BJ (cell line): ENCODE measurements at regions not wholly inside any gene's neighbourhood (a gene's known extent, or its start where the extent isn't known, plus 50 kb on each side); places are given as distances from the start of the nearest gene placed in this dataset.

ENCODE experiments used
- CTCF ChIA-PET: fragments of 350-600 bp; formaldehyde crosslinking; extraction: SDS; loops from one replicate; lab custom pipeline; 2021; ENCODE audit warnings: antibody characterized with exemption, inconsistent platforms; lab: Yijun Ruan, JAX
- POLR2A ChIA-PET: fragments of 300-600 bp; sonication (Branson Sonifier 250); formaldehyde crosslinking; extraction: SDS; loops from one replicate; lab custom pipeline; 2021; ENCODE audit warnings: antibody characterized with exemption; lab: Charles Lee
- DNase-seq: peaks from one replicate; pipeline ENCODE4 v3.0.0-alpha.2; 2011; ENCODE audit warnings: low read depth
- H3K27me3 ChIP-seq: 2 replicates; pipeline ENCODE4 v1.6.0; 2011; ENCODE audit warnings: low read length; ENCODE audit not compliant: control insufficient read depth, insufficient read depth
- H3K36me3 ChIP-seq: 2 replicates; pipeline ENCODE4 v1.5.1; 2011; ENCODE audit warnings: low read length; ENCODE audit not compliant: control insufficient read depth, insufficient read depth
- H3K4me3 ChIP-seq: 2 replicates; pipeline ENCODE4 v1.5.1; 2011; ENCODE audit warnings: low read depth, mild to moderate bottlenecking, control low read depth, low read length
- TF ChIP-seq, protein P1 (sequence below): IDR thresholded peaks from 2 replicates; pipeline ENCODE4 v1.5.1; 2011; ENCODE audit warnings: low read depth, mild to moderate bottlenecking, control low read depth, inconsistent platforms, low read length, moderate library complexity; ENCODE audit not compliant: insufficient read depth

DNA sequence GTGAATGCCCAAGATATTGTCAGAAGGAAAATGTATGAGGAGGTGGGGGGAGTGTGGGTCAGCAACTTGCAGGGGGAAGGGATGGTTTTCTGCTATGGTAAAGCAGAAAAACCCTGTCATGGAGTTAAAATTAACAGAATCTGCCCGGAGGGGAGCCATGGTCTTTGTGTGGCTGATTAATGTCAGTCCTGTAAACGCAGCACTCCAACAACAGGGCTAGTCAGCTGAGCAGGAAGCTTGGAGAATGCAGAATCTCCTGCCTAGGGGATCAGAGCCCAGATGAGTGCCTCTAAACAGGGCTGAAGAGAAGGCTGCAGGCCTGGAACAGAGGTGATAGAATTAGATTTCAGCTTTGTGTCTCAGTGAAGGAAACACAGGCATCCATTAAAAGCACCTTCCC is 140.9 kb upstream of the MTNR1B start:
- Histone ChIP-seq H3K36me3 (no peaks in the 10 kb centered on the region), H3K27me3 (no peaks in the 10 kb centered on the region), H3K4me3 (no peak overlapping the region)
- ChIA-PET CTCF (interaction anchor here (0.5 kb wide), 1 partner anchor 90 kb away, joined by 3 read pairs; no protein-coding TSS in a partner anchor), POLR2A (no interaction called here)
- TF ChIP-seq, protein P1, sequence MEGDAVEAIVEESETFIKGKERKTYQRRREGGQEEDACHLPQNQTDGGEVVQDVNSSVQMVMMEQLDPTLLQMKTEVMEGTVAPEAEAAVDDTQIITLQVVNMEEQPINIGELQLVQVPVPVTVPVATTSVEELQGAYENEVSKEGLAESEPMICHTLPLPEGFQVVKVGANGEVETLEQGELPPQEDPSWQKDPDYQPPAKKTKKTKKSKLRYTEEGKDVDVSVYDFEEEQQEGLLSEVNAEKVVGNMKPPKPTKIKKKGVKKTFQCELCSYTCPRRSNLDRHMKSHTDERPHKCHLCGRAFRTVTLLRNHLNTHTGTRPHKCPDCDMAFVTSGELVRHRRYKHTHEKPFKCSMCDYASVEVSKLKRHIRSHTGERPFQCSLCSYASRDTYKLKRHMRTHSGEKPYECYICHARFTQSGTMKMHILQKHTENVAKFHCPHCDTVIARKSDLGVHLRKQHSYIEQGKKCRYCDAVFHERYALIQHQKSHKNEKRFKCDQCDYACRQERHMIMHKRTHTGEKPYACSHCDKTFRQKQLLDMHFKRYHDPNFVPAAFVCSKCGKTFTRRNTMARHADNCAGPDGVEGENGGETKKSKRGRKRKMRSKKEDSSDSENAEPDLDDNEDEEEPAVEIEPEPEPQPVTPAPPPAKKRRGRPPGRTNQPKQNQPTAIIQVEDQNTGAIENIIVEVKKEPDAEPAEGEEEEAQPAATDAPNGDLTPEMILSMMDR: no peak
- no peak for DNase-seq

- ChIA-PET POLR2A (no interaction called here), CTCF (interaction anchor here (1.7 kb wide), 1 partner anchor 11 kb away, joined by 3 read pairs; no protein-coding TSS in a partner anchor)
- no peaks in the 10 kb centered on the region for H3K27me3 ChIP-seq
- TF ChIP-seq, protein P1: no peak
- H3K36me3 ChIP-seq: no peaks in the 10 kb centered on the region
- no peak for DNase-seq
- H3K4me3 ChIP-seq: no peak overlapping the region
Observed at GRCh38 chr11:92829121-92829520, 140.3 kb upstream of the MTNR1B start.

GRCh38 chr11:92829671-92830070 is 139.8 kb upstream of the MTNR1B start:
- POLR2A ChIA-PET: no interaction called here
- Histone ChIP-seq H3K36me3 (no peaks in the 10 kb centered on the region), H3K4me3 (no peak overlapping the region), H3K27me3 (no peaks in the 10 kb centered on the region)
- TF ChIP-seq, protein P1: no peak
- no peak for DNase-seq
- CTCF ChIA-PET: interaction anchor here (1.7 kb wide), 1 partner anchor 10 kb away, joined by 3 read pairs; no protein-coding TSS in a partner anchor

DNA sequence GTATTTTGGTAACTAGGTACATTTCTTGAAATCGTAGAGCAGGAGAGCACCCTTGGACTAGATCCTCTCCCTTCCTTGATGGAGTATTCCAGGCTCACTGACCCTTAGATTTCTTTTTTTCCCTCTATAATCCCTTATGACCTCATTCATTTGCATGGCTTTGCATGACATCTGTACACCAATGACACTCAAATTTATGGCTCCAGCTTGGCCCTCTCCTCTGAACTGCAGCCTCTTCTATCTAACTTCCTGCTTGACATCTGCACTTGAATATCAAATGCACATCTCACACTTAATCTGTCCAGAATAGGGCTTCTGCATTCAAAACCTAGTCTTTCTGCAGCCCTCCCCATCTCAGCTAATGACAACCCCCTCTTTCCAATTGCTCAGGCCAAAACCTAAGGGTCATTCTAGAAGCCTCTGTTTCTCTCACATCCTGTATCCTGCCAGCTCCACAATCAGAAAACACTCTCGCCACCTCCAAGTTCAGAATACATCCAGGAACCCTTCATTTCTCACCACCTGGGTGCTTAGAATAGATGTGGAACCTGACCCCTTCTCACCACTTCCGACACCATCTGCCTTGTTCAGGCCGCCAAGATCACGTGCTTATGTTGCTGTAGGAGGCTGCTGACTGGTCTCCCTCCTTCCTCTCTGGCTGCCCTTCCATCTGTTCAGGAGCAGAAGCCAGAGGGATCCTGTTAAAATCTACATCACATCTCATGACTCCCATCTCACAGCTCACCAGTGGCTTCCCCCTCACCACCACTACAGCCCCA is 138.9 kb upstream of the MTNR1B start:
- no peaks in the 10 kb centered on the region for H3K27me3 ChIP-seq
- DNase-seq: no peak
- CTCF ChIA-PET: interaction anchor here (1.7 kb wide), 1 partner anchor 10 kb away, joined by 3 read pairs; no protein-coding TSS in a partner anchor
- TF ChIP-seq, protein P1: no peak
- no peak overlapping the region for H3K4me3 ChIP-seq
- H3K36me3 ChIP-seq: no peaks in the 10 kb centered on the region
- POLR2A ChIA-PET: no interaction called here

- H3K4me3 ChIP-seq: no peak overlapping the region
- no peaks in the 10 kb centered on the region for H3K36me3 ChIP-seq
- no peak for DNase-seq
- no peaks in the 10 kb centered on the region for H3K27me3 ChIP-seq
- CTCF ChIA-PET: no interaction called here
- POLR2A ChIA-PET: no interaction called here
- TF ChIP-seq, protein P1: no peak
Observed at GRCh38 chr11:92834296-92835020, 135.0 kb upstream of the MTNR1B start.
